ENCODE measurements at regions not wholly inside any gene's neighbourhood (a gene's known extent, or its start where the extent isn't known, plus 50 kb on each side); places are given as distances from the start of the nearest gene placed in this dataset.

DNA sequence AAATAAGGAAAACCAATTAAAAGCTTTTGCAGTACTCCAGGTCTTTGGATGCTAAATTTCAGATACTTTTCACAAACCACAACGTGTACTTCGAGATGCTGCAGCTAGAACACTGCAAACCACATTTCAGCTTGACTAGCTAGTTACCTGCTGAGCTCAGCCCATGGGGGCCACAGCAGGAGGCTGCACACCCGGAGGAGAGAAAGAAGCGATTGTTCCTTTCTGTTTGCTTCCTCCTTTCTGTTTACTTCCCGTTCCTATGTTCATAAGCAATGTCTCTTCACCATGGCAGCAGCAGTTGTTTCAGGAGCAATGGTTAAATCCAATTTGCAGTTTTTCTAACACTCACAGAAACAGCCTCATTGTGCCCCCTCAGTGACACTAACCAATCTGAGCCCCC is 225.6 kb upstream of the FGGY start:
- DNase-seq, result peak; percentile 51

DNA sequence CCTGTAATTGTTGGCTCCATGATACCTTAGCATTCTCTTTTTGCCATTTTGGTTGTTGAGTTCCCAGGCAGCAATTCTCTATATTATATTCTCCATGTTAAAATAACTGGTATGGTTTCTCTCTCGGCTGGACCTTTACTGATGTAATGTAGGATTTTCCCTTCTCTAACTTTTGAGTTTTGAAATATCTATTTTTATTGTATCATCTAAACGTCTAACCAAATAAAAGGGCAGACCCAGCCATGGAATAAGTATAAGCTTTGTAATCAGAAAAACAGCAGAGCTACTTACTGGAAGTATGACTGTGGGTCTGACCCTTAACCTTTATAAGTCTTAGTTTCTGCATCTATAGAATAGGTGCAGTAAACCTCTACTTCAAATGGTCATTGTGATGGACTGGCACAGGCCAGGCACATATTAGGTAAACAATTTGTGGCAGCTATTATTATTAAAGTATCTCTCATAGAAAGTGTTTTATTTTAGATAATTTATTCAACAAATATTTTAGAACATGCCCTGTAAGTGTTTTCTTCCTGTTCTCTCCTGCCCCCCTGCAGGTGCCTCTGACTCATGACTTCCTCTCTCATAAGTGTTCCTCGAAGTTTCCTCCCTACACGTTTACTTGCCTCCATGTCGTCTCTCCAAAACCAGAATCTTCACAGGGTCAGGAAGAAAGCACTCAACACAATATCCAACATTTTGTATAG is 224.9 kb upstream of the FGGY start:
- peak; percentile 57 for DNase-seq

- DNase-seq, result no peak
These were observed 224.3 kb upstream of the FGGY start for GRCh38 chr1:59072583-59072947.

GRCh38 chr1:59074598-59074997 is 222.3 kb upstream of the FGGY start:
- DNase-seq, result no peak

DNA sequence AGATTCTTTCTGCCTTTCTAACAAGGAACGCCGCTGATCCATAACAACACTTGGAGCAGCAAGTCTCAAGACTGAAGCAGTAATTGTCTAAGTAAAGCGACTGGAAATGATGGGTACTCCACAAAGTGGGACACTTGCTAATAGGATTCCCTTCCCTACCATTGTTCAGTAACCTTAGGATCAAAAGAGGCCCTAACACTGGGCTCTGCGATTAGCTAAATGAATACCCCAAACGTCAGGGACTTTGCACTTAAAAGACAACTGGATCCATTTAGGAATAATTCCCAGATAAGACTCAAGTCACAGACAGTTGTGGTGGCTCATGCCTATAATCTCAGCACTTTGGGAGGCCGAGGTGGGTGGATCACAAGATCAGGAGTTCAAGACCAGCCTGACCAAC is 221.9 kb upstream of the FGGY start:
- DNase-seq, result no peak

GRCh38 chr1:59076612-59077011 is 220.3 kb upstream of the FGGY start:
- DNase-seq, result peak; percentile 42

GRCh38 chr1:59077466-59078069 is 219.3 kb upstream of the FGGY start:
- DNase-seq, result no peak

DNA sequence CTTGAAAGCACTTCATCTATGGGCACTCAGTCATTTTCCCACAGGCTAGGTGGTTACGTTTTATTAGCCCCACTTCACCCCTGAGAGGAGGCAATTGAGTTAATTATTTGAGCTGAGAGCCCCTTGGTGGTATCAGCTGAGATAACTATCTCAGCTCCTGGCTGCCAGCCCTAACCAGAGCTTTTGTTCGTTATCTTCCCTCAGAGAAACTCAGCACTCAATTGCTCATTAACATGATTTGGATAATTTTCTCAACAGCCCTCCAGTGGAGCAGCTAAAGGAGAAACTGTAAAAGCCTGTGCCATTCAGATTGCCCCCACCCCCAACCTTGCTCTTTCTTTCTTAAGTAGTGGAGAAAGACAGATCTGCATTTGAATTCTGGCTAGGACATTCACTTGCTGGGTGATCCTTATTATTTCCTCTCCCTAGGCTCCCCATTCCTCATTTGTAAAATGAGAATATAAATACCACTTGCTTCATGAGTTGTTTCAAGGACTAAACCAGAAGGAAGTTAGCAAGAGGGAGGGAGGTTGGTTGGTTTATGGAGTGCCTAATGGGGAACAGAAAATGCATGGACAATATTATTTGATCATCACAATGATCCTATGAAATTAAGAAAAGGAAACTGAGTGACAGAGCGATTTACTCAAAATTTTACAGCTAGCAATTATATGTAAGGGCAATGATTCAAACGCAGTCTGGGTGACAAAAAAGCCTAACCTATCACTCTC is 218.7 kb upstream of the FGGY start:
- DNase-seq, result peak; percentile 100

- DNase-seq, result no peak
These were observed 218.0 kb upstream of the FGGY start for GRCh38 chr1:59078866-59079265.

DNA sequence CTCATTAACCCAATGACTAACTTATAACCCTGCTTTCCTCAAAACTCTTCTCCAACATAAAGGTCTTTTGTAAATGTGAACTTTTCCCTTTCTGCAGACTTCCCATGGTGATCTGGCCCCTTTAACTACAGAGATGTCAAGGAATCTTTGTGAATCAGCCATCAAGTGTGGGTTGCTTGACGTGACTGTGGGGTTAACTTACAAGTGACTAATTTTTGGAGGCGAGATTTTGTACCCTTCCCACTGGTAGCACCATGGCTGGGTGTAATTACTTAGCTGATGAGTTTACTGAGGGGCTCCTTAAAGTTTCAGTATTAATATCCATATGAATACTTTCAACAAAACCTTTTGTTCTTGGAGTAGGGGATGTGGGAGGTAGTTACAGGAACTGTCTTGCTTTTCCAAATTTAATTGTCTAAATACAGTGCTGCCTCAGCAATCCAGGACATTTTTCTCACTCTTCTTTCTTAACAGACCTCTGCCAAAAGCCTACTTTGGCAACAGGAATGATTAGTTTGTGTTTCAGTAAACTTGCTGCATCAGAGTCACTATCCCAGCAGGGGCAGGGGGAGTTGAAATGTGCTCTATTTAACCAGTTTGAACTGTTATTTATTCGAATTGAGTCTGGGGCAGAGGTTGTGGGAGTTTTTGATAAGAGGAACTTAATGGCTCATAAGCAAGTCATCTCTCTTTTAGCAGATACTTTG is 217.3 kb upstream of the FGGY start:
- no peak for DNase-seq

DNA sequence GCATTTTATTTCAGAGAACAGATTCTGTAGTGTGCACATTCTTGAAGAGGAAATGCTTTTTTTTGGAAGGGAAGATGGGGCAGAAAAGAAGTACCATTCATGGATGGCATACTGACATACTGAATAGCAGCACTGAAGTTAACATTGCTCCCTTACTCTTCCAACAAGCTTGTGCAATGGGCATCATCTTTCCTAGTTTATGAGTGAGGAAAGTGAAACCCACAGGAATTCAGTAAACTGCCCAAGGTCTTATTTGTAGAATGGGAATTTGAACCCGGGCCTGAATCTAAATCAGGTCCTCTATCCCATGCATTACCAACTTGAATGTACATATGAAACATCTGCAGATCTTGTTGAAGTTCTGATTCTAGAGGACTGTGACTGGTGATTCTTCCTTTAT is 215.7 kb upstream of the FGGY start:
- DNase-seq, result no peak

DNA sequence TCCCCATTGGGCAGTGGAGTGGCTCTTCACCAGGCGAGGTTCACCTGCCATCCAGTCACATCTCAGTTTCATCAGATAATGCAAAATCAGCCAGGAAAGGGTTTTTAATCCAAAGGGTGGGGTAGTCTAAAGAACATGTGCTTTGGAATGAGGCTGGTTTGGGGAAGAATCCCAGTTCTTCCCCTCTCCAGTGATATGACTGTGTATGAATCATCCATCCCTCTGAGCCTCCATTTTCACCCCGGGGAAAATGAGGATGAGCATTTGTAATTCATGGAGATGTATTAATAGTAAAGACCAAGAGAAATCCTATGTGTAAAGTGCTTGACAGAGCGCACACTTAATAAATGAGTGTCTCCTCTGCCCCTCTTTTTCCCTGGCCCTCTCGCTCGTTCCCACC is 215.1 kb upstream of the FGGY start:
- DNase-seq, result no peak

GRCh38 chr1:59083946-59084865 is 212.7 kb upstream of the FGGY start:
- DNase-seq, result no peak

DNA sequence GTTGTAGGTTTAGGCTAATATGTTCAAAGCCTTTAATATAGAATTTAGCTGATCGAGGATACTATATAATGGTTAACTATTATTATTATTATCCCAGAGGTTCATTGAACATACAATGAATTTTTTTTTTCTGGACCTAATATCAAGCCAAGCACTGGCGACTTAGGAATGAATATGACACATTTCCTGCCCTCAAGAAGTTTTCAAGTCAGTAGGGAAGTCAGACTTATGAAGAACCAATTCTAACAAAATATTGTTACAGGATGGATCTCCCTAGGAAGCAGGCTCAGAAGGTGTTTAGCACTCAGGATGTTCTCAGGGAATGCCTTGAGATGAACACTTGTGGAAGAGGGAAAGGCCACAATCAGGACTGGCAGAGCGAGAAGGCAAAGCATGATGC is 211.8 kb upstream of the FGGY start:
- DNase-seq, result no peak

- DNase-seq, result no peak
These were observed 207.7 kb upstream of the FGGY start for GRCh38 chr1:59089036-59089798.

DNA sequence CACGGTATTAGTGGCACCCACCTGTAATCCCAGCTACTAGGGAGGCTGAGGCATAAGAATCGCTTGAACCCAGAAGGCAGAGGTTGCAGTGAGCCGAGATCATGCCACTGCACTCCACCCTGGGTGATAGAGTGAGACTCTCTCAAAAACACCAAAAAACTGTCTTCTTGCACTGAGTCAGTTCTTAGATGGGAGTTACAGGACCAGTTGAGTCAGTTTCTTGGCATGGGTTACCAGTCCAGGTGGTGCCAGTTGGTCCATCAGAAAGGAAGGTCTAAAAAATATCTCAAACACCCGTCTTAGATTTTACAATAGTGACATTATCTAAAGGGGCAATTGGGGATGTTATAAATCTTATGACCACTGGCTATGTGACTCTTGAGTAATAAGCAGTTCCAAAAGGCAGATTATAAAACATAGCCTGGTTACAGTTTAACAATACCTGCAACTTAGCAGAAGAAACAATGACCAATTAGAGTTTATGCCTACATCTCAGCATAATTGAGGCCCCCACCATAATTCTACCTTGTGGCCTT is 206.9 kb upstream of the FGGY start:
- no peak for DNase-seq

DNA sequence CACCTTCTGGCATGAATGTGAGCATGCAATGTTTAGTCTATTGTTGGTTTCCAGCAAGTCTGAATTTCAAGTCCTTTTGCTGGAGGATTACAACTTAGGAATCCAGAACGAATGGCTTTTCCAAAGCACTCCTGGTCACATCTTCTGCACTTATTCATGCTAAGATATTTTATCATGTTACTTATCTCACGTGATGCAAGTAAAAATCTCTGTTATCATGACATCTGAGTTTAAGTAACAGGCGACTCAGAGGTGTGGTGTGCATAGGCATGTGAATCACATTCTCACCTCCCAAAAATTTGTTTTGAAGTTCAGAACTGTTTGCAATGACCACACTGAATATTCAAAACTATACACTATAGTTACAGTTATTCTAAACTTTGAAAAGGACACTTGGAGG is 204.8 kb upstream of the FGGY start:
- DNase-seq, result no peak

DNA sequence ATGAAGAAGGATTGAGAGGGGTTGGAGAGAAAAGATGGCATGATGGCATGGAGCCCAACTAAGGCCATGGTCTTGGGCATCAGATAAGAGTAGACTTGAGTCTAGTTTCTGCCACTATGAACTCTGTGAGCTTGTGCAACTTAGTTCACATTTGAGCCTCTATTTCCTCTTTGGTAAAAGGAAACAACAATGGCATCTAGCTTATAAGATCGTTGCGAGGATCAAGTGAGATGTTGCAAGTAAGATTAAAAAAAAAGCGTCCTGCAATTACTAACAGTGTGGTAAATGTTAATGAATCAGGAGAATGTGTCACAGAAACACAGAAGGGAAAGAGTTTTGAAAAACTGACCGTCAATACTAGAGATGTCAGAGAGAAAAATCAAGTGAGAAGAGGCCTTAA is 202.9 kb upstream of the FGGY start:
- no peak for DNase-seq

DNA sequence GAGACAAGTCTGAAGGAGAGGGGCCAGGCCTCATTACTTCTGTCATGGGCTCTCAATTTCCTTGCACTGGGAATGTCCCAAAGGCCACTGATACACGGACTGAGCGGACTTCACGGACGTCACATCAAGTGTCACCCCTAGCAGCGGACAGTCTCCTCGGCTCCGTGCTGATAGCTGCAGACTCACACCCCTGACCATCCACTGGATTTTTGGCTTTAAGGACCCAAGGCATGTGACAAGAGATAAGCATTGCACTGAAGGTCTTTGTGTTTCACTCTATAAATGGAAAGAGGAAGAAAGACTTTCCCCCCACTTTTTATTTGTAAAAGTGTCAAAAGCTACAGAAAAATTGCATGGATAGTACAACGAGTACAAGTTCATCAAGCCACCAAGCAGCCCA is 200.4 kb upstream of the FGGY start:
- no peak for DNase-seq

DNA sequence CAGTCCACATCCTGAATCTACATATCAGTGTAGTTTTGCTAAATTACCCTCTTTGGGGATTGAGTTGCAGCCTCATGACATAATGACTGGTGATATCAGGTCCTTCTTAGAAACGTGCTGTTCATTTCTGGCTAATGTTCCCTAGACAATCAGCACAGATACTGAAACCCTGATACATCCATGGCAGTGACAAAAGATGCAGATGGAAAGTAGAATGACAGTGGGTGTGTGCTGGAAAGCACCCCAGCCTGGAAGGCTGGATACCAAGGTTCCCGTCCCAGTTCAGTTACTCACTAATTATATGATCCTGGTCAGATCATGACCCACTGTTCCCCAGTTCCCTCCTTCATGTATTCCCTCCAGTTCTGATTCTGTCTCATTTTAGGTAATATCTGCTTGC is 198.2 kb upstream of the FGGY start:
- DNase-seq, result no peak

- DNase-seq, result no peak
These were observed 196.1 kb upstream of the FGGY start for GRCh38 chr1:59100708-59101374.
